Heart right ventricle (tissue), 16 donors: ENCODE measurements at regions not wholly inside any gene's neighbourhood (a gene's known extent, or its start where the extent isn't known, plus 50 kb on each side); places are given as distances from the start of the nearest gene placed in this dataset.

Experiments used
- ATAC-seq, 8 donors: fragments of 200-7000 bp; cut with Tn5 transposase; one replicate each; pipeline ENCODE4 v1.9.1; 2020; ENCODE audit warnings: mild to moderate bottlenecking in 8 of 8, moderate library complexity in 8 of 8, moderate number of reproducible peaks in 1 of 8
- DNase-seq, 2 donors: peaks; one replicate each; pipeline ENCODE4 v3.0.0-alpha.2; 2020
- H3K27ac ChIP-seq, 10 donors: fragments of 200-600 bp; sonication (generic) in 2 of 10; one replicate each; pipeline versions ENCODE4 v1.5.0 to v1.8.0; 2020 to 2022; ENCODE audit warnings: mild to moderate bottlenecking in 3 of 10
- H3K27me3 ChIP-seq, 7 donors: fragments of 200-600 bp; one replicate each; pipeline ENCODE4 v1.8.0; 2021 to 2022; ENCODE audit warnings: mild to moderate bottlenecking in 2 of 7
- H3K36me3 ChIP-seq, 9 donors: fragments of 200-600 bp; sonication (generic) in 1 of 9; one replicate each; pipeline versions ENCODE4 v1.5.0 to v1.8.0; 2020 to 2022; ENCODE audit warnings: mild to moderate bottlenecking in 2 of 9
- H3K4me1 ChIP-seq, 9 donors: fragments of 200-600 bp; sonication (generic) in 1 of 9; one replicate each; pipeline versions ENCODE4 v1.5.0 to v1.8.0; 2020 to 2022; ENCODE audit warnings: mild to moderate bottlenecking in 4 of 9
- H3K4me3 ChIP-seq, 10 donors: fragments of 200-600 bp; sonication (generic) in 2 of 10; one replicate each; pipeline versions ENCODE4 v1.5.0 to v1.8.0; 2020 to 2022; ENCODE audit warnings: mild to moderate bottlenecking in 7 of 10, moderate library complexity in 2 of 10
- H3K9me3 ChIP-seq, 11 donors: fragments of 200-600 bp in 10 of 11; sonication (generic) in 2 of 11; one replicate each; pipeline versions ENCODE4 v1.5.0 to v1.8.0; 2013 to 2022; ENCODE audit warnings: mild to moderate bottlenecking in 2 of 11, control low read depth in 1 of 11, moderate library complexity in 1 of 11
- WGBS, 2 donors: extraction: QIAGEN DNeasy Blood & Tissue Kit; methylation state at CpG; one replicate each; pipeline ENCODE4 v1.1.7; 2013; ENCODE audit warnings: inconsistent platforms in 1 of 2; 5-methylcytosine and 5-hydroxymethylcytosine counted together
- intact Hi-C, 10 donors: fragments of 100-400 bp; cut with DNase I; formaldehyde crosslinking; loops; one replicate each; pipeline versions ENCODE4 v1.11.1 to v1.14.2; 2022
- TF ChIP-seq, protein P1 (sequence below), 9 donors: fragments of 200-600 bp; sonication (generic) in 2 of 9; IDR thresholded peaks; one replicate each; pipeline versions ENCODE4 v1.5.0 to v1.8.0; 2021 to 2022; ENCODE audit warnings: antibody characterized with exemption in 9 of 9, mild to moderate bottlenecking in 5 of 9, moderate library complexity in 1 of 9
- donor health status: Arrhythmogenic right ventricular cardiomyopathy.
- donor health status: ischemic (EF 13 %, LVEDD 7.1; RV severe dilation, severe dysfunction).
- donor health status: healthy with polysubstance abuse.
- donor health status: DM: no; HTN: yes; CAD: no.
- donor health status: DM: no; HTN: no; CAD: no.
- donor health status: ischemic (EF 25% LVEDD 6.9; RV normal size, moderate dysfunction).
- donor health status: ischemic (EF 25% LVEDD 5.7; RV mildly dilated, moderate dysfunction).
- donor health status: healthy.
- donor health status: DM: yes; HTN: yes; CAD: no.
- donor health status: Ischemic cardiomyopathy.
- donor health status: ischemic (EF 35%, LVEDD 5.7; RV mildly dilated, moderate dysfunction).
- donor health status: nonischemic (EF 11% LVEDD 7.7; RV severe dilation, severe dysfunction).
- donor health status: DM: yes; HTN: yes; CAD: no.
- donor health status: PGD.
- donor health status: ischemic (EF 29% LVEDD 5.4; RV normal size, mild dysfunction).
- donor health status: nonischemic (EF 23%, LVEDD 6.1; RV moderate dilation, normal function).

GRCh38 chr2:145228506-145228905, 708.6 kb upstream of the ZEB2 start:
- ATAC-seq (no peak), DNase-seq (no peak)
- Histone ChIP-seq H3K27ac (no peak overlapping the region), H3K4me1 (no peaks in the 10 kb centered on the region), H3K4me3 (no peak overlapping the region), H3K36me3 (no peaks in the 10 kb centered on the region), H3K9me3 (no peaks in the 10 kb centered on the region), H3K27me3 (no peaks in the 10 kb centered on the region)
- 67% methylated on average over 5 of the region's 5 CpGs for WGBS, 2 donors
- intact Hi-C loops, result no loop called here
- TF ChIP-seq, protein P1, sequence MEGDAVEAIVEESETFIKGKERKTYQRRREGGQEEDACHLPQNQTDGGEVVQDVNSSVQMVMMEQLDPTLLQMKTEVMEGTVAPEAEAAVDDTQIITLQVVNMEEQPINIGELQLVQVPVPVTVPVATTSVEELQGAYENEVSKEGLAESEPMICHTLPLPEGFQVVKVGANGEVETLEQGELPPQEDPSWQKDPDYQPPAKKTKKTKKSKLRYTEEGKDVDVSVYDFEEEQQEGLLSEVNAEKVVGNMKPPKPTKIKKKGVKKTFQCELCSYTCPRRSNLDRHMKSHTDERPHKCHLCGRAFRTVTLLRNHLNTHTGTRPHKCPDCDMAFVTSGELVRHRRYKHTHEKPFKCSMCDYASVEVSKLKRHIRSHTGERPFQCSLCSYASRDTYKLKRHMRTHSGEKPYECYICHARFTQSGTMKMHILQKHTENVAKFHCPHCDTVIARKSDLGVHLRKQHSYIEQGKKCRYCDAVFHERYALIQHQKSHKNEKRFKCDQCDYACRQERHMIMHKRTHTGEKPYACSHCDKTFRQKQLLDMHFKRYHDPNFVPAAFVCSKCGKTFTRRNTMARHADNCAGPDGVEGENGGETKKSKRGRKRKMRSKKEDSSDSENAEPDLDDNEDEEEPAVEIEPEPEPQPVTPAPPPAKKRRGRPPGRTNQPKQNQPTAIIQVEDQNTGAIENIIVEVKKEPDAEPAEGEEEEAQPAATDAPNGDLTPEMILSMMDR (IDR thresholded peaks at IDR 0.05), result no peak

GRCh38 chr2:145226901-145227300, 707.0 kb upstream of the ZEB2 start:
- intact Hi-C loops, result no loop called here

DNA sequence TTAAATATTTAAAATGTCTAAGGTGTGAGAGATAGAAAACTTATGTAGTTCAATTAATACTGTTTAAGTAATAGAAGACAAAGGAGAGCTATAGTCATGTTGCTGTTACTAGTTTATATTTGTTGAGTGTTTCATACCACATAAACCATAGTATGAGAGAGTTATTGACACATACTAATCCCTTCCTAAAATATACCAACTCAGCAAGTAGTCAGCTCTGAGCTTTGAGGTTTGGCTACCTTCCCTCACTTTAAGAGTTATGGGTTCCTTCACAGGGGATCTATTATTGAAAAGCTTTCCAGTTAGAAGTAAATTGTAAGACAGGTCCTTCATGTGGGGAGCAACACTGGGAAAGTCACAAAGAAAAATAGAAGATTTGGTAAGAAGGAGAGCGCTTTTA, 701.6 kb upstream of the ZEB2 start:
- ATAC-seq (no peak), DNase-seq (no peak)
- Histone ChIP-seq H3K9me3 (no peaks in the 10 kb centered on the region), H3K27me3 (no peaks in the 10 kb centered on the region), H3K4me3 (no peak overlapping the region), H3K27ac (no peak overlapping the region), H3K4me1 (no peaks in the 10 kb centered on the region), H3K36me3 (no peaks in the 10 kb centered on the region)
- 97 to 98% methylated on average over 1 of the region's 1 CpG for WGBS, 2 donors
- TF ChIP-seq, protein P1 (IDR thresholded peaks at IDR 0.05), result no peak
- intact Hi-C loops, result no loop called here

More at GRCh38 chr2:145226901-145227300, 707.0 kb upstream of the ZEB2 start:
- Histone ChIP-seq H3K36me3 (no peaks in the 10 kb centered on the region), H3K4me3 (no peak overlapping the region), H3K9me3 (no peaks in the 10 kb centered on the region), H3K4me1 (no peaks in the 10 kb centered on the region), H3K27me3 (no peaks in the 10 kb centered on the region), H3K27ac (no peak overlapping the region)
- 92 to 96% methylated on average over 1 of the region's 1 CpG for WGBS, 2 donors
- TF ChIP-seq, protein P1 (IDR thresholded peaks at IDR 0.05), result no peak
- no peak for ATAC-seq
- DNase-seq, result no peak

GRCh38 chr2:145221032-145221431, 701.1 kb upstream of the ZEB2 start:
- DNase-seq (no peak), ATAC-seq (no peak)
- no peaks in the 10 kb centered on the region for H3K4me1 ChIP-seq
- H3K27me3 ChIP-seq, result no peaks in the 10 kb centered on the region
- no peaks in the 10 kb centered on the region for H3K36me3 ChIP-seq
- intact Hi-C loops, result no loop called here
- WGBS, 2 donors, result 21 to 22% methylated on average over 2 of the region's 2 CpGs
- no peak overlapping the region for H3K4me3 ChIP-seq
- H3K9me3 ChIP-seq, result no peaks in the 10 kb centered on the region
- H3K27ac ChIP-seq, result no peak overlapping the region
- TF ChIP-seq, protein P1 (IDR thresholded peaks at IDR 0.05), result no peak

DNA sequence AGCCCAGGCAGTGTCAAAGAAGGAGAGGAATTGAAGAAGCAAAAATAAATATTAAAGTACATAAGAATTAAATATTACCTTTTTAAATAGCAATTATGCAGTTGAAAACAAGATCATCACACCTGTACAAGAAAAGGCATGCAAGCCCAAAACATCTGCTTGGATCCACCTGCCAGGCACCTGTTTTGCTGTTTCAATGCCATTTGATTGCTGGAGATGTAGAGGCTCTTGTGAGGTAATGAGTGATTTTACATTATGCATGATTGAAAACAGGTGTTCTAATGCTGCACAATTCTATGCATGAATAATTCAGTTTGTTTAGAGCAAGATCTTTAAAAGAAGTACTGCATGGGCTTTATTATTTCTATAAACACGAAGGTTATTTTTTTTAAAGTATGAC, 700.6 kb upstream of the ZEB2 start:
- Histone ChIP-seq H3K27ac (no peak overlapping the region), H3K4me1 (no peaks in the 10 kb centered on the region), H3K9me3 (no peaks in the 10 kb centered on the region), H3K27me3 (no peaks in the 10 kb centered on the region), H3K36me3 (no peaks in the 10 kb centered on the region), H3K4me3 (no peak overlapping the region)
- DNase-seq (no peak), ATAC-seq (no peak)
- TF ChIP-seq, protein P1 (IDR thresholded peaks at IDR 0.05), result no peak
- 67 to 76% methylated on average over 1 of the region's 1 CpG for WGBS, 2 donors
- intact Hi-C loops, result no loop called here
